Kidney tubule cell (primary cell): ENCODE measurements at regions not wholly inside any gene's neighbourhood (a gene's known extent, or its start where the extent isn't known, plus 50 kb on each side); places are given as distances from the start of the nearest gene placed in this dataset.
A peak's percentile ranks its signal among the peaks of the same experiment; 100 is the strongest.

Experiments
- DNase-seq: peaks from one replicate; pipeline ENCODE4 v3.0.0-alpha.2; 2018; ENCODE audit warnings: low spot score

- DNase-seq = peak; percentile 3
These were observed 482.6 kb downstream of the ZNF608 start for GRCh38 chr5:124263680-124264491.

- DNase-seq = no peak
These were observed 483.4 kb downstream of the ZNF608 start for GRCh38 chr5:124262991-124263571.

GRCh38 chr5:124262470-124262869 lies 484.0 kb downstream of the ZNF608 start:
- DNase-seq = no peak

GRCh38 chr5:124261848-124262247 lies 484.6 kb downstream of the ZNF608 start:
- DNase-seq = no peak

- no peak for DNase-seq
These were observed 485.4 kb downstream of the ZNF608 start for GRCh38 chr5:124260921-124261515.

GRCh38 chr5:124259017-124259416 lies 487.4 kb downstream of the ZNF608 start:
- no peak for DNase-seq

- DNase-seq = no peak
These were observed 489.4 kb downstream of the ZNF608 start for GRCh38 chr5:124257048-124257447.

- DNase-seq = no peak
These were observed 493.1 kb downstream of the ZNF608 start for GRCh38 chr5:124253203-124253810.

GRCh38 chr5:124252747-124253146 lies 493.7 kb downstream of the ZNF608 start:
- DNase-seq = no peak

GRCh38 chr5:124252191-124252638 lies 494.2 kb downstream of the ZNF608 start:
- no peak for DNase-seq

- no peak for DNase-seq
These were observed 501.2 kb downstream of the ZNF608 start for GRCh38 chr5:124245276-124245675.

- no peak for DNase-seq
These were observed 505.7 kb downstream of the ZNF608 start for GRCh38 chr5:124240732-124241131.

GRCh38 chr5:124239572-124239971 lies 506.9 kb downstream of the ZNF608 start:
- peak; percentile 18 for DNase-seq

- DNase-seq = no peak
These were observed 508.1 kb downstream of the ZNF608 start for GRCh38 chr5:124238350-124238749.

- no peak for DNase-seq
These were observed 509.2 kb downstream of the ZNF608 start for GRCh38 chr5:124237206-124237695.

GRCh38 chr5:124236361-124237205 lies 509.9 kb downstream of the ZNF608 start:
- peak; percentile 33 for DNase-seq

- no peak for DNase-seq
These were observed 510.9 kb downstream of the ZNF608 start for GRCh38 chr5:124235576-124235975.

GRCh38 chr5:124234770-124235562 lies 511.5 kb downstream of the ZNF608 start:
- no peak for DNase-seq

- DNase-seq = no peak
These were observed 512.2 kb downstream of the ZNF608 start for GRCh38 chr5:124234022-124234769.

- no peak for DNase-seq
These were observed 513.9 kb downstream of the ZNF608 start for GRCh38 chr5:124232515-124232914.
